ENCODE measurements at regions not wholly inside any gene's neighbourhood (a gene's known extent, or its start where the extent isn't known, plus 50 kb on each side); places are given as distances from the start of the nearest gene placed in this dataset.

DNA sequence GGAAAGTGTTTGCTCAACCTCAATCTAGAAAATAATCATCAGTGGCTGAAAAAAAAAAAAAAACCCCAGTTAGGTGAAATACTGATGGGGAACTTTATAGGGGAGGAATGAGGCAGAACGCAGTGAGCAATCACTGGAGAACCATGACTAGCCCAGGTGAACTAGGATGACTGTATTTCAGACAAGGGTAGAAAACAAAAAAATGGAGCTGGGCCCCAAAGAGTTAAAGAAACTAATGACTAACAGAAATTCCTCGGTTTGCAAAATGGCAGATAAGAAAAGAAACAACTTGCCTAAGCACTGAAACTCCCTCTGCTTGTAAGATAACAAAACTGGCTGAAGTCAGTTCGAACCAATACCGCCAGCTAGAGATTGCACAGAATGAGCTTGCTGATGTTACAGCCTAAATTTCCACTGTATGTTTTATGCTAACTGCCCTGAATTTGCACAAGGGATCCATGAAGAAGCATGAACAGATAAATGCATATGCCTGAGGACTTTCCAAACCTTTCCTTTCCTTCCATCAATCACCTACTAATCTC is 245.9 kb downstream of the METTL4 start:
- TF ChIP-seq, protein P1, sequence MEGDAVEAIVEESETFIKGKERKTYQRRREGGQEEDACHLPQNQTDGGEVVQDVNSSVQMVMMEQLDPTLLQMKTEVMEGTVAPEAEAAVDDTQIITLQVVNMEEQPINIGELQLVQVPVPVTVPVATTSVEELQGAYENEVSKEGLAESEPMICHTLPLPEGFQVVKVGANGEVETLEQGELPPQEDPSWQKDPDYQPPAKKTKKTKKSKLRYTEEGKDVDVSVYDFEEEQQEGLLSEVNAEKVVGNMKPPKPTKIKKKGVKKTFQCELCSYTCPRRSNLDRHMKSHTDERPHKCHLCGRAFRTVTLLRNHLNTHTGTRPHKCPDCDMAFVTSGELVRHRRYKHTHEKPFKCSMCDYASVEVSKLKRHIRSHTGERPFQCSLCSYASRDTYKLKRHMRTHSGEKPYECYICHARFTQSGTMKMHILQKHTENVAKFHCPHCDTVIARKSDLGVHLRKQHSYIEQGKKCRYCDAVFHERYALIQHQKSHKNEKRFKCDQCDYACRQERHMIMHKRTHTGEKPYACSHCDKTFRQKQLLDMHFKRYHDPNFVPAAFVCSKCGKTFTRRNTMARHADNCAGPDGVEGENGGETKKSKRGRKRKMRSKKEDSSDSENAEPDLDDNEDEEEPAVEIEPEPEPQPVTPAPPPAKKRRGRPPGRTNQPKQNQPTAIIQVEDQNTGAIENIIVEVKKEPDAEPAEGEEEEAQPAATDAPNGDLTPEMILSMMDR (IDR thresholded peaks at IDR 0.05; ENCODE audit: low read length): no peak
- no peak for TF ChIP-seq EZH2phosphoT487 (IDR thresholded peaks at IDR 0.05; ENCODE audit: low read length)
- TF ChIP-seq EZH2 (optimal IDR thresholded peaks at IDR 0.05; ENCODE audit: low read depth, low read length): no peak
